22Rv1 (cell line): ENCODE measurements at regions not wholly inside any gene's neighbourhood (a gene's known extent, or its start where the extent isn't known, plus 50 kb on each side); places are given as distances from the start of the nearest gene placed in this dataset.

Experiments used
- ZFX ChIP-seq: fragments of 450-650 bp; IDR thresholded peaks from 2 replicates; pipeline ENCODE4 v1.6.1; 2017; ENCODE audit warnings: antibody characterized with exemption, borderline replicate concordance
- TF ChIP-seq, protein P1 (sequence below): fragments of 450-650 bp; IDR thresholded peaks from 2 replicates; pipeline ENCODE4 v1.5.1; 2017; ENCODE audit warnings: mild to moderate bottlenecking

DNA sequence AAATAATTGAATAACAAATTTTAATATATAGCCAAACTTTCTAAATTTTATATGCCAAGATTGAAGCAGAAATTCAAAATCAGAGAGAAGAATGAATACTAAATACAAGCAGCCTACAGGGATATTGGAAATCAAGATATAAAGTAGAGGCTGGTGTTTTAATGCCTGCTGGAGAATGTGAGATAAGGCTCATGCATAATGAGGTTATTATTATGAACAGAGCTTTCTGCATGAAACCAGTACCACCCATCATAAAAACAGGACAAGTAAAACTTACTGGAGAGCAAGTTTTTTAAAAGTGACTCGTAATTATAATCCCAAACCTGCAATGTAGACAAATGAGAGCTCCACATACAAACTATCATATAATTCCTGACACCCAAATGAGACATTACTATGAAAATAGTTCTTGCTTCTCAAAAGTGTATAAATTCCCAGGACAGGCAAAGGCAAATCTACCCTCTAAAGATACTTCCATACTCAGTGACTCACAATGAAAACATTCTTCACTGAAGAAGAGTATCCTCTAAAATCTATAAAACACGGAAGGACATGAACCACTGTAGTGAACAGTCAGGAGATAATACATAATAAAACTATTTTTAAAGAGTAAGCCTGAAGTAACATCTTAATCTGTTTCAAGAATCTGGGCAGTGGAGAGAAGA lies 532.0 kb upstream of the GRAMD2B start:
- TF ChIP-seq, protein P1, sequence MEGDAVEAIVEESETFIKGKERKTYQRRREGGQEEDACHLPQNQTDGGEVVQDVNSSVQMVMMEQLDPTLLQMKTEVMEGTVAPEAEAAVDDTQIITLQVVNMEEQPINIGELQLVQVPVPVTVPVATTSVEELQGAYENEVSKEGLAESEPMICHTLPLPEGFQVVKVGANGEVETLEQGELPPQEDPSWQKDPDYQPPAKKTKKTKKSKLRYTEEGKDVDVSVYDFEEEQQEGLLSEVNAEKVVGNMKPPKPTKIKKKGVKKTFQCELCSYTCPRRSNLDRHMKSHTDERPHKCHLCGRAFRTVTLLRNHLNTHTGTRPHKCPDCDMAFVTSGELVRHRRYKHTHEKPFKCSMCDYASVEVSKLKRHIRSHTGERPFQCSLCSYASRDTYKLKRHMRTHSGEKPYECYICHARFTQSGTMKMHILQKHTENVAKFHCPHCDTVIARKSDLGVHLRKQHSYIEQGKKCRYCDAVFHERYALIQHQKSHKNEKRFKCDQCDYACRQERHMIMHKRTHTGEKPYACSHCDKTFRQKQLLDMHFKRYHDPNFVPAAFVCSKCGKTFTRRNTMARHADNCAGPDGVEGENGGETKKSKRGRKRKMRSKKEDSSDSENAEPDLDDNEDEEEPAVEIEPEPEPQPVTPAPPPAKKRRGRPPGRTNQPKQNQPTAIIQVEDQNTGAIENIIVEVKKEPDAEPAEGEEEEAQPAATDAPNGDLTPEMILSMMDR, result no peak
- TF ChIP-seq ZFX, result no peak
